ENCODE measurements at regions not wholly inside any gene's neighbourhood (a gene's known extent, or its start where the extent isn't known, plus 50 kb on each side); places are given as distances from the start of the nearest gene placed in this dataset.

- TF ChIP-seq CTCF (IDR thresholded peaks at IDR 0.05) (no peak), POLR2AphosphoS5 (IDR thresholded peaks at IDR 0.05) (no peak), POLR2A (IDR thresholded peaks at IDR 0.05) (no peak)
Observed at GRCh38 chr11:122205036-122205435, 89.0 kb upstream of the BLID start.
